ENCODE measurements at regions not wholly inside any gene's neighbourhood (a gene's known extent, or its start where the extent isn't known, plus 50 kb on each side); places are given as distances from the start of the nearest gene placed in this dataset.

- TF ChIP-seq EP300 (IDR thresholded peaks at IDR 0.05) (no peak), POLR2AphosphoS5 (IDR thresholded peaks at IDR 0.05) (no peak), CTCF (IDR thresholded peaks at IDR 0.05) (no peak), POLR2A (IDR thresholded peaks at IDR 0.05) (no peak)
- no peaks in the 10 kb centered on the region for H3K4me1 ChIP-seq
- no peaks in the 10 kb centered on the region for H3K27me3 ChIP-seq
- no peak for DNase-seq
- H3K4me3 ChIP-seq: no peak overlapping the region
- intact Hi-C loops (cut with DNase I; ENCODE audit: low total_unique reads): no loop called here
- H3K36me3 ChIP-seq: no peaks in the 10 kb centered on the region
- peaks cover 0 to 8% (median 7%) of the 10 kb centered on the region in 4 donors for H3K9me3 ChIP-seq
- H3K27ac ChIP-seq: no peak overlapping the region
These were observed 417.9 kb downstream of the GPM6A start for GRCh38 chr4:175394208-175394607.

GRCh38 chr4:175405961-175406360 is 406.1 kb downstream of the GPM6A start:
- 37 to 63% (median 55%) methylated on average over 2 of the region's 2 CpGs for WGBS, 5 donors
- Histone ChIP-seq H3K4me1 (no peaks in the 10 kb centered on the region), H3K27ac (no peak overlapping the region), H3K27me3 (no peaks in the 10 kb centered on the region), H3K36me3 (no peaks in the 10 kb centered on the region), H3K9me3 (no peaks in the 10 kb centered on the region), H3K4me3 (no peak overlapping the region)
- intact Hi-C loops (cut with DNase I; ENCODE audit: low total_unique reads): no loop called here
- TF ChIP-seq EP300 (IDR thresholded peaks at IDR 0.05) (no peak), CTCF (IDR thresholded peaks at IDR 0.05) (no peak), POLR2A (IDR thresholded peaks at IDR 0.05) (no peak), POLR2AphosphoS5 (IDR thresholded peaks at IDR 0.05) (no peak)
- no peak for DNase-seq

- Histone ChIP-seq H3K27me3 (no peaks in the 10 kb centered on the region), H3K4me3 (no peak overlapping the region), H3K27ac (no peak overlapping the region), H3K36me3 (no peaks in the 10 kb centered on the region), H3K4me1 (no peaks in the 10 kb centered on the region), H3K9me3 (no peaks in the 10 kb centered on the region)
- intact Hi-C loops (cut with DNase I; ENCODE audit: low total_unique reads): no loop called here
- WGBS, 5 donors: 72 to 91% (median 80%) methylated on average over 2 of the region's 2 CpGs
- TF ChIP-seq POLR2A (IDR thresholded peaks at IDR 0.05): no peak
- no peak for TF ChIP-seq POLR2AphosphoS5 (IDR thresholded peaks at IDR 0.05)
- no peak for TF ChIP-seq EP300 (IDR thresholded peaks at IDR 0.05)
- no peak for TF ChIP-seq CTCF (IDR thresholded peaks at IDR 0.05)
- no peak for DNase-seq
These were observed 404.1 kb downstream of the GPM6A start for GRCh38 chr4:175407926-175408325.

GRCh38 chr4:175411251-175411650 is 400.8 kb downstream of the GPM6A start:
- Histone ChIP-seq H3K36me3 (no peaks in the 10 kb centered on the region), H3K27me3 (no peaks in the 10 kb centered on the region), H3K27ac (no peak overlapping the region), H3K4me3 (no peak overlapping the region), H3K4me1 (no peaks in the 10 kb centered on the region), H3K9me3 (peaks cover 0 to 20% (median 16%) of the 10 kb centered on the region in 4 donors)
- TF ChIP-seq EP300 (IDR thresholded peaks at IDR 0.05) (no peak), POLR2AphosphoS5 (IDR thresholded peaks at IDR 0.05) (no peak), POLR2A (IDR thresholded peaks at IDR 0.05) (no peak), CTCF (IDR thresholded peaks at IDR 0.05) (no peak)
- no peak for DNase-seq
- intact Hi-C loops (cut with DNase I; ENCODE audit: low total_unique reads): no loop called here
